NT2/D1 (cell line): ENCODE measurements at regions not wholly inside any gene's neighbourhood (a gene's known extent, or its start where the extent isn't known, plus 50 kb on each side); places are given as distances from the start of the nearest gene placed in this dataset.

Source experiments
- SUZ12 ChIP-seq: IDR thresholded peaks from 2 replicates; pipeline ENCODE4 v1.6.1; 2011; ENCODE audit not compliant: insufficient read length, insufficient read depth; ENCODE audit errors: extremely low read depth
- YY1 ChIP-seq: IDR thresholded peaks from 2 replicates; pipeline ENCODE4 v1.6.1; 2011; ENCODE audit not compliant: insufficient read length, insufficient read depth
- ZNF274 ChIP-seq: IDR thresholded peaks from 2 replicates; pipeline ENCODE4 v1.6.1; 2011; ENCODE audit warnings: mild to moderate bottlenecking, low read depth, low read length

GRCh38 chr6:21915707-21916260, 322.2 kb downstream of the SOX4 start:
- TF ChIP-seq ZNF274 (no peak), SUZ12 (no peak), YY1 (no peak)
